GM19043 (cell line): ENCODE measurements at regions not wholly inside any gene's neighbourhood (a gene's known extent, or its start where the extent isn't known, plus 50 kb on each side); places are given as distances from the start of the nearest gene placed in this dataset.
"Not testable (repeated sequence)": the region's sequence is repeated elsewhere in the genome, so short reads cannot be mapped to it uniquely, and the experiment has no call there.

ENCODE experiments used
- ATAC-seq: cut with Tn5 transposase; IDR thresholded peaks from one replicate; pipeline ENCODE4 v1.9.1; 2021; ENCODE audit warnings: low read depth; ENCODE audit not compliant: unreplicated experiment

DNA sequence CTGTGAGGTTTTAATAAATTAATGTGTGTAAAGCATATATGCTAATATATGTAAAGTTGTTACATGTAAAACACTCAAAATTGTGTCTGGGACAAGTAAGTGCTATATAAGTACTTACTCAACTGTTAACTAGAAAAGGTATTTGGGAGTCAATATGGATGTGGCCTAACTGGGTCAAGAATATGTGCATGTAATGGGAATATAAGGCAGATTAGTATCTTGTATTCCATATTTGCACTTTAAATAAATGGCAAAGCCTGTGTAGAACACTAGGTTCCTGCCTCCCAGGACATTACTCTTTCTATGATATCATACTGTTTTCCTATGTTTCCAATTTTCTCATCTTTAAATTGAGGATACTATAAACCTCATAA is 270.6 kb downstream of the FBXO8 start:
- no peak for ATAC-seq

DNA sequence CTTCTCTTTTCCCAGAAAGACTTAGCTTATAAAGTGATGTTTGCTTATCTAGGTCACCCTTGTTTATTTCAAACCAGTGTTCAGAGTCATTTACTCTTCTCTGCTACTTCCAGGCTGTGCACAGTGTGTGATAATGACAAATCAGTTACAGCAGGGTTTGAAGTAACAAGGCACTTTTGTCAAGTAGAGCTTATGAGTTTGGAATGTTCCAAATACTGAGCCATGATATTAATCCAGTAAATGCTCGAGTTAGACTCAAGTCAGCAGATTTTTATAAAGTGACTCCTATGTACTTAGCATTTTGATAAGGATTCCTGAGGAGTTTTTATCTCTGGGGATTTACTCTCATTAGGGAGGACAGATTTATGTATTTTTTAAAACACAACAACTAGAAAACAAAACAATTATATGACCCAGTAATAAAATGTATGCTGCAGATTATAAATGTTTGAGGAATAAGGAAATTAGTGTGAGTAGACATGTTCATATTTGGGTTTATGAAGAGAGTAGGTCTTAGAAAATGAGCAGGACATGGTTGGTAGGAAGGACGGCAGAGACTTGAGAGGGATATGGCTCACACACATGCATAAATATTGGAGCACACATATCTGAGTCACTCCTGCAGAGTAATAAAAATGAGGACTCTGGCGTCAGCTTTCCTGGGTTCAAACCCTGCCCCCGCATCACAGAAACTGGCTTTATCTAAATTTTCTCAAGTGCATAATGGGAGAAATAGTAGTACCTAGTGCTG is 271.2 kb downstream of the FBXO8 start:
- ATAC-seq = no peak

GRCh38 chr4:174010547-174010946 is 272.9 kb downstream of the FBXO8 start:
- no peak for ATAC-seq

DNA sequence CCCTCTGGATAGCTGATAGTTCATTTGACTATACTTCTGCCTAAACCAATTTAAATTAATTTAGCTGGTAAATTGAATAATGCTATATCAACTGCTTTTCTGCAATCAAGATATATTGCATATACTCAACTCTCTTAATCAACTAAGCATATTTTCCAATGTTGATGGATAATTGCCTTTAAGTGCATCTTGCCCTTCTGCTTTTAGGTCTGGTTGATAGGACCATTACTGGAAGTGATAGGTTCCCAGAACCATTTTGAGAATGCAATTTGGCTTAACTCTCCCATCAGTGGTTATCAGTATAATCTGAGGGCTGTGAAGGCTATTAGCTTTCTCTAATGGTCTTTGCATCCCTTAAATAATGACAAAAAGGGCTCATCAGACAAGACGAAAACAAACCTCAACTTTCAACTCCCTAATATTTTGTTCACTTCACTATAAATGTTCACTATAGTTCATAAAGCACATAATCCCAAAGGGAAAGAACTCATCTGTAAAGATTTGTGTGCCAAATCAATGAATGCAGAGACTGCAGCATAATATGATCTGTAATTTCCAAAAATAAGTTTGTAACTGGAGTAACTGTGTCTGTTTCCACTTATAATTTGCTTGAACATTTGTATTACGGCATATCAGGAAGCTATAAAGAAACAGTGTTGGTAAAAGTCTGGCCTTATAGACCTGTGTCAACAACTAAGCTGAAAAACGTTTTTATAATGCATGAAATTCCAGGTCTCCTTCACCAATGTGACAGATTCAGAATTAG is 273.6 kb downstream of the FBXO8 start:
- ATAC-seq = no peak

- ATAC-seq = no peak
Measured at GRCh38 chr4:174005422-174005821, 278.0 kb downstream of the FBXO8 start.

GRCh38 chr4:173998471-173999144 is 284.9 kb downstream of the FBXO8 start:
- no peak for ATAC-seq

- not testable (repeated sequence) for ATAC-seq
Measured at GRCh38 chr4:173995779-173996178, 287.7 kb downstream of the FBXO8 start.

DNA sequence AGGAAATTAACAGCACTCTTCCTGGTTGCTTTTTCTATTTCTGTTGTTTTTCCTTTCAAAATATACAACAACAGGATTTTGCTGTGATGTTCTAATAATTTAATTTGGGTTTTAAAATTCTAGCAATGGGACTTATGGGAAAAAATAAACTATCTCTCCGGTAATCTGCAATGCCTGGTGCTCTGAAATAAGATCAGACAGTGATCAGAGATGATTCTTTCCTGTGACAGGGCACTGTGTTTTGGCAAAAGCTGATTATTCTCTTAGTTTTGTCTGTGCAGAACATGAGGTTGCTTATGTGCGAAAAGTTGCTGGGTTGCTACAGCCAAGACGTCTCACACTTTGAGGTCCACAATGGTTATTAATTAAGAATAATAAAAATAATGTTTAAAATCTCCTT is 291.7 kb downstream of the FBXO8 start:
- ATAC-seq = no peak

GRCh38 chr4:173991316-173991715 is 292.2 kb downstream of the FBXO8 start:
- no peak for ATAC-seq

GRCh38 chr4:173990869-173991210 is 292.6 kb downstream of the FBXO8 start:
- ATAC-seq = no peak

- no peak for ATAC-seq
Measured at GRCh38 chr4:173990126-173990868, 293.2 kb downstream of the FBXO8 start.

- ATAC-seq = not testable (repeated sequence)
Measured at GRCh38 chr4:173963523-173963922, 319.9 kb downstream of the FBXO8 start.

GRCh38 chr4:173960398-173960797 is 323.1 kb downstream of the FBXO8 start:
- no peak for ATAC-seq

- no peak for ATAC-seq
Measured at GRCh38 chr4:173958445-173958844, 325.0 kb downstream of the FBXO8 start.

DNA sequence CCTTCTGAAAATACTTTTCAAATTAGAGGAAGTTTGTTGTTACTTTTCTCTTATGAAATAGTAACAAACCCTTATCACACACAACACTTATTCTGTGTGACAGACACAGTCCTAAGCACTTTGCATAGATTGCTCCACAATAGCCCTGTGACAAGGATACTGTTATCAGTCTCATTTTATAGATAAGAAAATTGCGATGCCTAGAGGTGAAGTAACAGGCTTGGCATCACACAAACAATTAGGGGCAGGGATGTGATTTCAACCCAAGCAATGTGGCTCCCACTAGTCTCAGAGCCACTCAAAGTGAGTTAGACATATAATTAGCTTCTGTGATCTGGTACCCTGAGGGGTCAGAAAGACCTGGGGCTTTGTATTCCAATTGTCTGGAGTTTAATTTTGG is 339.9 kb downstream of the FBXO8 start:
- ATAC-seq = no peak

DNA sequence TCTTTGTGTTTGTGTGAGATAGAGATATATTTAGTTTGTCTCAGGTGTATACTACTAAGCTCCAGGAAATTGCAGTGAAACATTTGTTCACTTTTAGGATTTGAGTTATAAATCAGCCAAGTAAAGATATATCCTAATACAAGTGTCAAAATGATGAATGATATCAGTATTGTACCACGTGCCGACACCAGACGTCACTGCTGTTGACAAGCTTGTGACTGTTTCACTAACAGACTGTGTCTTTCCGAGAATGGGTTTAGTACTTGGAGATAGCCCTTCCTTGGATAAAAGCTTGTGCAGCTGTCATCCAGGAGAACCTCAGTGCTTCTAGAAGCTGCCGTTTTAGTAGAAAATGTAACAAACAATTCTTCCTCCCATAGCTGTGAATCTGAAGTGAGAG is 343.3 kb downstream of the FBXO8 start:
- no peak for ATAC-seq

- no peak for ATAC-seq
Measured at GRCh38 chr4:173937631-173938270, 345.7 kb downstream of the FBXO8 start.

GRCh38 chr4:173936861-173937260 is 346.6 kb downstream of the FBXO8 start:
- no peak for ATAC-seq

DNA sequence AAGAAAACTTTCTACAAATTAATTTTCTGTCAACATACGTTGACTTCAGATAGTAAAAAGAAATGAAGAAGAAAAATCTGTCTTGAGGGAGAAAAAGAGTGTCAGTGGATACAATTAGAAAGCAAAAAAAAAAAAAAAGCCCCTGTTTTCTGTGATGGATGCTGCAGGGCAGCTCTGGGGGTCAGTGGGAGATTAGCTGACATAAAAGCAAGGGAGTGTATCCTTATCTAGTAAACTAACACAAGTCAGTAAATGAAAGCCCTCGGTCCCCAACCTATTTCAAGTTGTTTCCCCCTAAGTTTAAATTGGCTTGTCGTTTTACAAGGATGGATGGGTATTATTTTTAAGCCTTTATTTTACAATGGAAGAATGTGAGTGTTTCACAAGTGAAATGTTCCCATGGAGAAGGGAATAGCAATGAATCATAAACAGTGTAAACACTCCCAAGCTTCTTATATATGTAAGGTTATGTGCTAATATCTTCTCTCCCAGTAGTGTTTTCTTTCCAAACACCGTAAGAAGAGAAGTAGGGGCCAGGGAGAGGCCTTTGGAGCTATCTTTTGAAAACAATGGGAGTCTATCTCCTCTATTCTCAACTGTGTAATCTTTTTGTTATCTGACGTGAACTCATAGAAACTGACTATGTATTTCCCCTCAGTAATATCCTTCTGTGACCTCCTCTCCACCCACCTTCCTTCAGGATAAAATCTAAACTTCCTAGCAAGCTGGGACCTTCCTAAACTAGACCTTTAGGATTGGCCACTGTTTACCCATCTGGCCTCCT is 347.7 kb downstream of the FBXO8 start:
- ATAC-seq = no peak
